Thyroid gland (tissue), 4 donors: ENCODE measurements at regions not wholly inside any gene's neighbourhood (a gene's known extent, or its start where the extent isn't known, plus 50 kb on each side); places are given as distances from the start of the nearest gene placed in this dataset.

Experiments used
- DNase-seq, 2 donors: peaks; one replicate each; pipeline ENCODE4 v3.0.0-alpha.2; 2019
- H3K27ac ChIP-seq, 3 donors: fragments of 200-600 bp; sonication (generic); 1 replicate in 2 of 3; 2 replicates in 1 of 3; pipeline ENCODE4 v1.5.1; 2016 to 2019; ENCODE audit warnings: mild to moderate bottlenecking in 1 of 3, moderate library complexity in 1 of 3
- H3K27me3 ChIP-seq: fragments of 200-600 bp; sonication (generic); one replicate; pipeline ENCODE4 v1.5.1; 2019
- H3K36me3 ChIP-seq, 2 donors: fragments of 200-600 bp; sonication (generic); one replicate each; pipeline ENCODE4 v1.5.1; 2016 to 2019
- H3K4me1 ChIP-seq, 2 donors: fragments of 200-600 bp; sonication (generic); one replicate each; pipeline ENCODE4 v1.5.1; 2017 to 2019
- H3K4me3 ChIP-seq, 3 donors: fragments of 200-600 bp; sonication (generic); replicated peaks in 1 of 3; 1 replicate in 2 of 3; 2 replicates in 1 of 3; pipeline ENCODE4 v1.5.1; 2016; ENCODE audit warnings: mild to moderate bottlenecking in 1 of 3
- H3K9me3 ChIP-seq: fragments of 200-600 bp; sonication (generic); one replicate; pipeline ENCODE4 v1.5.1; 2017
- POLR2A ChIP-seq, 2 donors: fragments of 450-650 bp; IDR thresholded peaks; one replicate each; pipeline ENCODE4 v1.6.1; 2017; ENCODE audit warnings: antibody characterized with exemption in 2 of 2, mild to moderate bottlenecking in 2 of 2, moderate library complexity in 1 of 2
- WGBS, 2 donors: methylation state at CpG; one replicate each; pipeline ENCODE4 v1.1.5; 2017; 5-methylcytosine and 5-hydroxymethylcytosine counted together
- intact Hi-C: fragments of 100-400 bp; cut with DNase I; formaldehyde crosslinking; loops from one replicate; pipeline ENCODE4 v1.15.1; 2023
- TF ChIP-seq, protein P1 (sequence below), 6 experiments: fragments of 200-600 bp in 3 of 6; fragments of 450-650 bp in 3 of 6; sonication (generic) in 3 of 6; IDR thresholded peaks; one replicate each; pipeline ENCODE4 v1.5.1; 2016 to 2019; ENCODE audit warnings: antibody characterized with exemption in 6 of 6, mild to moderate bottlenecking in 2 of 6, inconsistent platforms in 1 of 6, moderate library complexity in 1 of 6

DNA sequence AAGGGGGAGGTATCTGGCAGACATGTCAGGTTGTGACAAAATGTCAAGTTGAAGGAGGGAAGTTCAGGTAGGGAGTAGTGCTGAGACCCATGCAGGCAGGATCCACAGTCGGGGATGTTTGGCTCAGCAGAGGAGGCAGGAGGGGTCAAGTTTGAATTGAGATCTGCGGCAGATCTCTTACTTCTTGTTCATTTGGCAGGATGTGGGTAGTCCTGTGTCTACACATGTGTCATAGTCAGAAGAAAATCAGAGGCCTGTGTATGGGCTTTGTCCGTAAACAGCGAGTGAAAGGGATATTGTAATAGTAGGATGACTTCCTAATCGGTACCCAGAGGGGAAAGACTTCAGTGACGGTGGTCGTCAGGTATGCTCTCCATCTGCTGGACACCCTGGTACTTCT is 203.8 kb upstream of the MTPN start:
- Histone ChIP-seq H3K27ac (no peak overlapping the region), H3K27me3 (no peaks in the 10 kb centered on the region), H3K9me3 (no peaks in the 10 kb centered on the region), H3K36me3 (no peaks in the 10 kb centered on the region), H3K4me1 (no peaks in the 10 kb centered on the region), H3K4me3 (no peak overlapping the region)
- TF ChIP-seq, protein P1, sequence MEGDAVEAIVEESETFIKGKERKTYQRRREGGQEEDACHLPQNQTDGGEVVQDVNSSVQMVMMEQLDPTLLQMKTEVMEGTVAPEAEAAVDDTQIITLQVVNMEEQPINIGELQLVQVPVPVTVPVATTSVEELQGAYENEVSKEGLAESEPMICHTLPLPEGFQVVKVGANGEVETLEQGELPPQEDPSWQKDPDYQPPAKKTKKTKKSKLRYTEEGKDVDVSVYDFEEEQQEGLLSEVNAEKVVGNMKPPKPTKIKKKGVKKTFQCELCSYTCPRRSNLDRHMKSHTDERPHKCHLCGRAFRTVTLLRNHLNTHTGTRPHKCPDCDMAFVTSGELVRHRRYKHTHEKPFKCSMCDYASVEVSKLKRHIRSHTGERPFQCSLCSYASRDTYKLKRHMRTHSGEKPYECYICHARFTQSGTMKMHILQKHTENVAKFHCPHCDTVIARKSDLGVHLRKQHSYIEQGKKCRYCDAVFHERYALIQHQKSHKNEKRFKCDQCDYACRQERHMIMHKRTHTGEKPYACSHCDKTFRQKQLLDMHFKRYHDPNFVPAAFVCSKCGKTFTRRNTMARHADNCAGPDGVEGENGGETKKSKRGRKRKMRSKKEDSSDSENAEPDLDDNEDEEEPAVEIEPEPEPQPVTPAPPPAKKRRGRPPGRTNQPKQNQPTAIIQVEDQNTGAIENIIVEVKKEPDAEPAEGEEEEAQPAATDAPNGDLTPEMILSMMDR (IDR thresholded peaks at IDR 0.05), result no peak
- TF ChIP-seq POLR2A (IDR thresholded peaks at IDR 0.05), result no peak
- intact Hi-C loops, result no loop called here
- WGBS, 2 donors, result 80 to 82% methylated on average over 7 of the region's 7 CpGs
- DNase-seq, result no peak

DNA sequence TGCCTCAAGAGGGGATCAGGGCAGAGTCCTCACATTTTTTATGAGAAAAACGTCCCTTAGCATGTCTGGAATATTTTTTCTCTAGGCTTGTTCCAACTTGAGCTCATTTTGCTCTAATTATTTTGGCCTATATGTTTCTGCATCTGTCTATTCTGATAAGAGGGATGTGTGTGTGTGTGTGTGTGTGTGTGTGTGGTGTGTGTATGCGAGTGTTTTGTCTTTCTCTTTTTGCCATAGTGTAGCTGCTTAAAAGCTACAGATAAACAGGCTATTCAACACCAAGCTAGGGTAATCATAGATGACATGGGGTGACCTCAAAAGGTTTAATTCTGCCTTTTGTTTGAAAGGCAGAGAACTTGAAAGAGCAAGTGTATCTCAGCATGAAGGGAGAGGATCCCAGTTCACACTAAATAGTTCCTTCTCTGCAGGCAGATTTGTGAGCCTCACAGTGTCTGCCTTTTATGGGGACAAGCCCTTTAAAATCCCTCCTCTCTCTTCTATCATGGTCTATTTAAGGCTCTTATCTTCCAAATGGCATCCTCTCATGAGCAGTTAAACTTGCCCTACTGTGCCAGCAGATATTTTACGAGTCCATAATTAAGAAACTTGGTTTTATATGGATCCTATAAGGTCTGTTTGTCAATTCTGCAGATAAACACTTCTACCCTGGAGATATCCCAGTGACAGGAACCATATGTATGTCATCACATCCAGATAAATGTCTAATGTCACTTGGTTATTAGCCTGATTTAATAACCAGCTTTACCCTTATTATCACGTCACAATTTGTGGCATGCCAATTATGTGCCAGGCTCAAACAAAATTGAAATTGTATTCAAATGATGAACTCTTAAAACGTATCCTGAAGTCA is 202.9 kb upstream of the MTPN start:
- no peak overlapping the region for H3K4me3 ChIP-seq
- TF ChIP-seq POLR2A (IDR thresholded peaks at IDR 0.05), result no peak
- TF ChIP-seq, protein P1 (IDR thresholded peaks at IDR 0.05), result no peak
- 73 to 87% methylated on average over 5 of the region's 5 CpGs for WGBS, 2 donors
- H3K27ac ChIP-seq, result no peak overlapping the region
- no peaks in the 10 kb centered on the region for H3K9me3 ChIP-seq
- intact Hi-C loops, result no loop called here
- no peaks in the 10 kb centered on the region for H3K27me3 ChIP-seq
- no peaks in the 10 kb centered on the region for H3K36me3 ChIP-seq
- no peaks in the 10 kb centered on the region for H3K4me1 ChIP-seq
- no peak for DNase-seq

DNA sequence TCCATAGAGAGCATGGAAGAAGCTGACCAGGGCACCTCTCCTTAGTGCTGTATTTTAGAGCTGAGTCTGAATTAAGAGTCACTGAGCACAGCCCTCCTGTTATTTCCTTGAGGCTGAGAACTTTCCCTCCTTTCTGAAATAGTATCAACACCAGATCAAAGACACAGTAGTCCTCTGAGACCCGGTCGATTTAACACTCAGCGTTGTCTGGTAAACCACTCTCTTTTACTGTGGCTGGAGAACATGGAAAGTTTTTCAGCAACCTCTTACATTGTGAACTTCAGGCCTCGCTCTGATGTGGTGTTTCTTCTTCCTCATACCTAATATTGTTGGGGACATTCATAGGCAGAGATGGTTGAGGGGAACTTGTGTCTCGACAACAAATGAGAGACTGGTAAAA is 202.0 kb upstream of the MTPN start:
- Histone ChIP-seq H3K4me3 (no peak overlapping the region), H3K9me3 (no peaks in the 10 kb centered on the region), H3K27ac (no peak overlapping the region), H3K36me3 (no peaks in the 10 kb centered on the region), H3K27me3 (no peaks in the 10 kb centered on the region), H3K4me1 (no peaks in the 10 kb centered on the region)
- intact Hi-C loops, result no loop called here
- TF ChIP-seq POLR2A (IDR thresholded peaks at IDR 0.05), result no peak
- TF ChIP-seq, protein P1 (IDR thresholded peaks at IDR 0.05), result no peak
- WGBS, 2 donors, result 78 to 86% methylated on average over 5 of the region's 5 CpGs
- no peak for DNase-seq

DNA sequence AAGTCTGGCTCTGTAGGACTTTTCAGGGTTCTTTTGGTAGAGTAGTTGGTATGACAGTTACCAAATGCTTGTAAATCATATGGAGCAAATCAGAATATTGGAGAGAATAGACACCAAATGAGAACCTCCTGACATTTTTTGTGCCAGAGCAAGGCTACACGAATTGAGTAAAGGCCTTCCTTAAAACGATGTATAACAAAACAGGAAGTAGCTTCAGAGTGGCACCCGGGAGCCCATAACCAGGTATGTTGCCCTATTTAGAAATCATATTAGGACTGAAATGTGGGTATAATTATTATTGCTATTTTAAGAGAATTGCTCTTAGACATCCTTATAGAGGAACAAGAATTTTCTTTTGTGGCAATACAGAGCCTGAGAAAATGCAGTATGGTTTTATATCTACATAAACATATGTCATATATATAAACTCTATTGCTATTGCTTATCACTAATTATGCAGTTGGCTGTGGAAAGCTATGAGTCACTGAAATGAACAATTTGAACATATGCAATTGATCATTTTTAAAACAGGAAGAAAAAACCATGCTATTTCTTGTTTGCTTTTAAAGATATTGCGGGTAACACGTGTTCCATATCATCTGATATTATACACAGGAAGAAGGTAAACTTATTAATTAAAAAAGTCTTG is 197.4 kb upstream of the MTPN start:
- no peaks in the 10 kb centered on the region for H3K9me3 ChIP-seq
- H3K4me1 ChIP-seq, result no peaks in the 10 kb centered on the region
- H3K36me3 ChIP-seq, result no peaks in the 10 kb centered on the region
- H3K27ac ChIP-seq, result no peak overlapping the region
- no peaks in the 10 kb centered on the region for H3K27me3 ChIP-seq
- intact Hi-C loops, result no loop called here
- TF ChIP-seq, protein P1 (IDR thresholded peaks at IDR 0.05), result no peak
- no peak for TF ChIP-seq POLR2A (IDR thresholded peaks at IDR 0.05)
- no peak overlapping the region for H3K4me3 ChIP-seq
- 80 to 83% methylated on average over 5 of the region's 5 CpGs for WGBS, 2 donors
- DNase-seq, result no peak

DNA sequence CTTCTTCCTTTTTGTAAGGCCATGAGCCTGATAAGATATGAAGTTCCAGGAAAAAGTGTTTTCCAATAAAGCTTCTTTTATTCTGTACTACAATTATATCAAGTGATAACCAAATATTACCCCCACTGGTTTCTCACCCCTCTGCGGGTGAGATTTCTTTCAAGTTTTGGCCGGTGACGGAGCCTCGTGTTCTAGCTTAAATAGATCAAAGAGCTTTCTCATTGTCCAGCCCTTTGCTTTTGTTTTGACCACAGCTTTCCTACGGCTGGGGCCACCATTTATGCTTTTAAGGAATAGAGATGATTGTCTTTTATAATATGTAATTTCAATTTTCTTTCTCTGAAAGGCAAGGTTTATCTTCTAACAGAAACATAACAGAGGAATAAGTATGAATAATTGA is 196.7 kb upstream of the MTPN start:
- intact Hi-C loops, result no loop called here
- H3K4me3 ChIP-seq, result no peak overlapping the region
- 86 to 90% methylated on average over 5 of the region's 5 CpGs for WGBS, 2 donors
- H3K27me3 ChIP-seq, result no peaks in the 10 kb centered on the region
- H3K36me3 ChIP-seq, result no peaks in the 10 kb centered on the region
- H3K9me3 ChIP-seq, result no peaks in the 10 kb centered on the region
- no peak overlapping the region for H3K27ac ChIP-seq
- TF ChIP-seq POLR2A (IDR thresholded peaks at IDR 0.05), result no peak
- TF ChIP-seq, protein P1 (IDR thresholded peaks at IDR 0.05), result no peak
- DNase-seq, result no peak
- no peaks in the 10 kb centered on the region for H3K4me1 ChIP-seq
